IMR-90 (cell line): ENCODE measurements at regions not wholly inside any gene's neighbourhood (a gene's known extent, or its start where the extent isn't known, plus 50 kb on each side); places are given as distances from the start of the nearest gene placed in this dataset.

Experiments used
- ATAC-seq: fragments of 200-7000 bp; cut with Tn5 transposase; 2 replicates; pipeline ENCODE4 v1.9.1; 2020; ENCODE audit warnings: low read depth, mild to moderate bottlenecking, moderate library complexity
- BruUV-seq: library from RNA; stranded (reverse); fragments of 400-500 nt; replicated peaks from 2 replicates; lab custom pipeline; 2021; lab: Mats Ljungman, UMichigan
- CTCF ChIA-PET: fragments of 300-600 bp; formaldehyde crosslinking; extraction: SDS; loops from one replicate; lab custom pipeline; 2021; ENCODE audit warnings: antibody characterized with exemption; lab: Yijun Ruan, JAX
- POLR2A ChIA-PET: fragments of 300-600 bp; sonication (Branson Sonifier 250); formaldehyde crosslinking; loops from one replicate; lab custom pipeline; 2022; ENCODE audit warnings: antibody characterized with exemption; ENCODE audit not compliant: unreplicated experiment; lab: Charles Lee
- DNase-seq: peaks from one replicate; pipeline ENCODE4 v3.0.0; 2013
- H2AFZ ChIP-seq: replicated peaks from 2 replicates; pipeline ENCODE3; 2013; ENCODE audit warnings: low read length, mild to moderate bottlenecking; ENCODE audit not compliant: poor library complexity
- H2AK5ac ChIP-seq: 2 replicates; pipeline ENCODE4 v1.6.1; 2013; ENCODE audit warnings: low read depth, low read length, inconsistent platforms
- H2AK9ac ChIP-seq: replicated peaks from 2 replicates; pipeline ENCODE3; 2013; ENCODE audit warnings: mild to moderate bottlenecking, low read depth, low read length, moderate library complexity; ENCODE audit not compliant: poor library complexity
- H2BK120ac ChIP-seq: 2 replicates; pipeline ENCODE4 v1.6.1; 2013; ENCODE audit warnings: low read depth, low read length, inconsistent platforms
- H2BK15ac ChIP-seq: 3 replicates; pipeline ENCODE4 v1.6.1; 2013; ENCODE audit warnings: low read depth, low read length, inconsistent platforms
- H2BK20ac ChIP-seq: 2 replicates; pipeline ENCODE4 v1.6.1; 2013; ENCODE audit warnings: low read depth, mild to moderate bottlenecking, inconsistent platforms, low read length, moderate library complexity
- H2BK5ac ChIP-seq: 2 replicates; pipeline ENCODE4 v1.6.1; 2013; ENCODE audit warnings: mild to moderate bottlenecking, low read depth, low read length, inconsistent platforms; ENCODE audit not compliant: poor library complexity, severe bottlenecking
- H3K14ac ChIP-seq: replicated peaks from 2 replicates; pipeline ENCODE4 v1.6.1; 2013; ENCODE audit warnings: low read depth, low read length, inconsistent platforms
- H3K18ac ChIP-seq: 2 replicates; pipeline ENCODE4 v1.6.1; 2013; ENCODE audit warnings: low read depth, low read length, control low read depth
- H3K23ac ChIP-seq: 2 replicates; pipeline ENCODE4 v1.6.1; 2013; ENCODE audit warnings: low read depth, low read length, inconsistent platforms
- H3K27ac ChIP-seq: 2 replicates; pipeline ENCODE4 v1.5.1; 2013; ENCODE audit warnings: mild to moderate bottlenecking, control low read depth, low read length; ENCODE audit not compliant: insufficient read depth
- H3K27me3 ChIP-seq: 2 replicates; pipeline ENCODE4 v1.6.1; 2013; ENCODE audit warnings: low read length; ENCODE audit not compliant: control insufficient read depth, insufficient read depth
- H3K36me3 ChIP-seq: 2 replicates; pipeline ENCODE4 v1.6.1; 2013; ENCODE audit warnings: low read length, mixed read lengths; ENCODE audit not compliant: control insufficient read depth, insufficient read depth
- H3K4ac ChIP-seq: 2 replicates; pipeline ENCODE4 v1.6.1; 2013; ENCODE audit warnings: low read depth, low read length, inconsistent platforms
- H3K4me1 ChIP-seq: 2 replicates; pipeline ENCODE4 v1.6.1; 2013; ENCODE audit warnings: low read length, mixed read lengths; ENCODE audit not compliant: control insufficient read depth, insufficient read depth
- H3K4me2 ChIP-seq: 2 replicates; pipeline ENCODE4 v1.6.1; 2013; ENCODE audit warnings: low read depth, mild to moderate bottlenecking, control low read depth, low read length, moderate library complexity
- H3K4me3 ChIP-seq: 2 replicates; pipeline ENCODE4 v1.5.1; 2013; ENCODE audit warnings: low read depth, mild to moderate bottlenecking, control low read depth, low read length, moderate library complexity; ENCODE audit not compliant: insufficient read depth
- H3K56ac ChIP-seq: 2 replicates; pipeline ENCODE4 v1.6.1; 2013; ENCODE audit warnings: low read length, inconsistent platforms; ENCODE audit not compliant: insufficient read depth; ENCODE audit errors: extremely low read depth
- H3K79me1 ChIP-seq, 2 experiments: 2 replicates each; pipeline ENCODE4 v1.6.1; 2013; ENCODE audit warnings: low read length in 2 of 2, inconsistent platforms in 1 of 2, low read depth in 1 of 2
- H3K9ac ChIP-seq: 2 replicates; pipeline ENCODE4 v1.6.1; 2013; ENCODE audit warnings: low read depth, low read length, control low read depth
- H3K9me1 ChIP-seq: 2 replicates; pipeline ENCODE4 v1.6.1; 2013; ENCODE audit warnings: low read length, inconsistent platforms; ENCODE audit not compliant: insufficient read depth
- H3K9me3 ChIP-seq: 2 replicates; pipeline ENCODE4 v1.6.1; 2013; ENCODE audit warnings: low read length; ENCODE audit not compliant: control insufficient read depth, insufficient read depth
- H4K20me1 ChIP-seq: 2 replicates; pipeline ENCODE4 v1.6.1; 2013; ENCODE audit warnings: low read length, inconsistent platforms; ENCODE audit not compliant: insufficient read depth
- H4K5ac ChIP-seq: 2 replicates; pipeline ENCODE4 v1.6.1; 2013; ENCODE audit warnings: mild to moderate bottlenecking, low read depth, low read length, control low read depth
- H4K8ac ChIP-seq, 2 experiments: 2 replicates each; pipeline ENCODE4 v1.6.1; 2013; ENCODE audit warnings: low read depth in 2 of 2, low read length in 2 of 2, control low read depth in 1 of 2, inconsistent platforms in 1 of 2
- H4K91ac ChIP-seq: 2 replicates; pipeline ENCODE4 v1.6.1; 2013; ENCODE audit warnings: low read depth, low read length, inconsistent platforms; ENCODE audit not compliant: insufficient read depth
- CHD1 ChIP-seq: IDR thresholded peaks from 2 replicates; pipeline ENCODE4 v1.6.1; 2012; ENCODE audit warnings: low read depth, low read length, improper control_type of control experiment
- FOS ChIP-seq: fragments of 150-350 bp; IDR thresholded peaks from 2 replicates; pipeline ENCODE4 v1.6.1; 2016; ENCODE audit warnings: low read depth, low read length
- MAFK ChIP-seq: IDR thresholded peaks from 2 replicates; pipeline ENCODE4 v1.6.1; 2012; ENCODE audit warnings: low read depth, low read length, improper control_type of control experiment
- MAZ ChIP-seq: IDR thresholded peaks from 2 replicates; pipeline ENCODE4 v1.6.1; 2012; ENCODE audit warnings: low read depth, mild to moderate bottlenecking, low read length, improper control_type of control experiment, moderate library complexity, borderline replicate concordance
- NFE2L2 ChIP-seq: fragments of 150-350 bp; IDR thresholded peaks from 2 replicates; pipeline ENCODE4 v1.6.1; 2016; ENCODE audit warnings: low read depth, mild to moderate bottlenecking, low read length
- POLR2A ChIP-seq: IDR thresholded peaks from 2 replicates; pipeline ENCODE4 v1.6.1; 2012; ENCODE audit warnings: mild to moderate bottlenecking, low read depth, low read length
- RAD21 ChIP-seq: IDR thresholded peaks from 2 replicates; pipeline ENCODE4 v1.6.1; 2012; ENCODE audit warnings: low read length, improper control_type of control experiment
- RCOR1 ChIP-seq: IDR thresholded peaks from 2 replicates; pipeline ENCODE4 v1.6.1; 2012; ENCODE audit warnings: mild to moderate bottlenecking, low read length, improper control_type of control experiment; ENCODE audit not compliant: insufficient replicate concordance
- RFX5 ChIP-seq: IDR thresholded peaks from 2 replicates; pipeline ENCODE4 v1.8.0; 2012; ENCODE audit warnings: low read depth, mild to moderate bottlenecking, low read length, moderate library complexity
- WGBS, 2 experiments: methylation state at CpG; one replicate each; pipeline versions ENCODE4 v1.1.5 to v1.1.7; 2013; ENCODE audit warnings: missing lambda C conversion rate in 2 of 2; ENCODE audit not compliant: insufficient read length in 1 of 2; ENCODE audit errors: extremely low coverage in 2 of 2; 5-methylcytosine and 5-hydroxymethylcytosine counted together
- dilution Hi-C: fragments of 300-500 bp; cut with HindIII; formaldehyde crosslinking; loops from one replicate; pipeline ENCODE4 v1.14.3; 2018; ENCODE audit warnings: low sequenced_read_pairs; ENCODE audit not compliant: unreplicated experiment
- in situ Hi-C: fragments of 300-500 bp; cut with MboI; formaldehyde crosslinking; loops from 3 replicates; pipeline ENCODE4 v1.14.3; 2019; ENCODE audit warnings: low sequenced_read_pairs, inconsistent platforms, mixed read lengths
- intact Hi-C: fragments of 100-400 bp; cut with micrococcal nuclease; formaldehyde crosslinking; loops from 2 replicates; pipeline ENCODE4 v1.10.0; 2022
- TF ChIP-seq, protein P1 (sequence below): fragments of 150-350 bp; IDR thresholded peaks from 2 replicates; pipeline ENCODE4 v1.6.1; 2016; ENCODE audit warnings: low read depth, mild to moderate bottlenecking, low read length, moderate library complexity, borderline replicate concordance
- TF ChIP-seq, protein P2 (sequence below): conservative IDR thresholded peaks from 2 replicates; pipeline ENCODE4 v1.5.1; 2012; ENCODE audit warnings: mild to moderate bottlenecking, low read depth, low read length, improper control_type of control experiment
- TF ChIP-seq, protein P3 (sequence below): fragments of 150-350 bp; IDR thresholded peaks from 2 replicates; pipeline ENCODE4 v1.6.1; 2017; ENCODE audit warnings: mild to moderate bottlenecking, antibody characterized with exemption, low read length, low read depth

DNA sequence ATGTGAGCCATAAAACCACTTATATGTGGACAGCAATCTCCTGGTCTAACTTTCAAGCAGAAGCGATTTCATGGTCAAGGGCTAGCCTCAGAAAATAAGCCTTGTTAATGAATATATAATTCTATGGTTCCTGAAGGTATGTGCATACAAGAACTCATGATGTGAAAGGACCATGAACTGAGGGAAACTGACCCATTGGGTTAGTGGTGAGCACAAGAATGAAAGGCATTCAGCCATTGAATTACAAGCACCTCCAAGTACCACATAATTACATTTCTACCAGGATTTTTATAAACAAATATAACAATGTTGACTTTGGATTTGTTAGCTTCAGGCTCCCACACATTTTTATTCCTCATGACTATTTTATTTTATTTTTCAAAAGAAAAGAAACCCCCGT, 459.0 kb downstream of the TLE4 start:
- ATAC-seq: no peak; the same call in 1 of the 2 replicates
- Histone ChIP-seq H3K4ac (no peak overlapping the region), H4K91ac (no peak overlapping the region), H3K4me3 (no peak overlapping the region), H3K79me1 (no peaks in the 10 kb centered on the region), H2AFZ (no peak overlapping the region), H3K27me3 (peaks cover 5% of the 10 kb centered on the region), H3K4me2 (no peak overlapping the region), H3K9ac (no peak overlapping the region), H3K4me1 (no peaks in the 10 kb centered on the region), H2BK120ac (no peak overlapping the region), H4K8ac (no peak overlapping the region), H3K14ac (no peak overlapping the region), H3K27ac (no peak overlapping the region), H2BK5ac (no peak overlapping the region), H2AK9ac (no peak overlapping the region), H3K9me1 (no peaks in the 10 kb centered on the region), H3K36me3 (no peaks in the 10 kb centered on the region), H2AK5ac (no peak overlapping the region), H3K18ac (no peak overlapping the region), H3K56ac (no peak overlapping the region), H2BK20ac (no peak overlapping the region), H3K23ac (no peak overlapping the region), H4K5ac (no peak overlapping the region), H2BK15ac (no peak overlapping the region), H4K20me1 (no peaks in the 10 kb centered on the region), H3K9me3 (no peaks in the 10 kb centered on the region)
- ChIA-PET CTCF (no interaction called here), POLR2A (no interaction called here)
- in situ Hi-C loops (no loop called here), intact Hi-C loops (no loop called here), dilution Hi-C loops (no loop called here)
- no TSS peak for BruUV-seq
- WGBS, 2 experiments: no CpG with 5 or more reads among the region's 2 CpGs
- TF ChIP-seq MAZ (no peak), RFX5 (no peak), RAD21 (no peak), NFE2L2 (no peak), MAFK (no peak), CHD1 (no peak), POLR2A (no peak), RCOR1 (no peak), FOS (no peak)
- TF ChIP-seq, protein P1, sequence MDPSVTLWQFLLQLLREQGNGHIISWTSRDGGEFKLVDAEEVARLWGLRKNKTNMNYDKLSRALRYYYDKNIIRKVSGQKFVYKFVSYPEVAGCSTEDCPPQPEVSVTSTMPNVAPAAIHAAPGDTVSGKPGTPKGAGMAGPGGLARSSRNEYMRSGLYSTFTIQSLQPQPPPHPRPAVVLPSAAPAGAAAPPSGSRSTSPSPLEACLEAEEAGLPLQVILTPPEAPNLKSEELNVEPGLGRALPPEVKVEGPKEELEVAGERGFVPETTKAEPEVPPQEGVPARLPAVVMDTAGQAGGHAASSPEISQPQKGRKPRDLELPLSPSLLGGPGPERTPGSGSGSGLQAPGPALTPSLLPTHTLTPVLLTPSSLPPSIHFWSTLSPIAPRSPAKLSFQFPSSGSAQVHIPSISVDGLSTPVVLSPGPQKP: no peak
- TF ChIP-seq, protein P2, sequence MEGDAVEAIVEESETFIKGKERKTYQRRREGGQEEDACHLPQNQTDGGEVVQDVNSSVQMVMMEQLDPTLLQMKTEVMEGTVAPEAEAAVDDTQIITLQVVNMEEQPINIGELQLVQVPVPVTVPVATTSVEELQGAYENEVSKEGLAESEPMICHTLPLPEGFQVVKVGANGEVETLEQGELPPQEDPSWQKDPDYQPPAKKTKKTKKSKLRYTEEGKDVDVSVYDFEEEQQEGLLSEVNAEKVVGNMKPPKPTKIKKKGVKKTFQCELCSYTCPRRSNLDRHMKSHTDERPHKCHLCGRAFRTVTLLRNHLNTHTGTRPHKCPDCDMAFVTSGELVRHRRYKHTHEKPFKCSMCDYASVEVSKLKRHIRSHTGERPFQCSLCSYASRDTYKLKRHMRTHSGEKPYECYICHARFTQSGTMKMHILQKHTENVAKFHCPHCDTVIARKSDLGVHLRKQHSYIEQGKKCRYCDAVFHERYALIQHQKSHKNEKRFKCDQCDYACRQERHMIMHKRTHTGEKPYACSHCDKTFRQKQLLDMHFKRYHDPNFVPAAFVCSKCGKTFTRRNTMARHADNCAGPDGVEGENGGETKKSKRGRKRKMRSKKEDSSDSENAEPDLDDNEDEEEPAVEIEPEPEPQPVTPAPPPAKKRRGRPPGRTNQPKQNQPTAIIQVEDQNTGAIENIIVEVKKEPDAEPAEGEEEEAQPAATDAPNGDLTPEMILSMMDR: no peak
- TF ChIP-seq, protein P3, sequence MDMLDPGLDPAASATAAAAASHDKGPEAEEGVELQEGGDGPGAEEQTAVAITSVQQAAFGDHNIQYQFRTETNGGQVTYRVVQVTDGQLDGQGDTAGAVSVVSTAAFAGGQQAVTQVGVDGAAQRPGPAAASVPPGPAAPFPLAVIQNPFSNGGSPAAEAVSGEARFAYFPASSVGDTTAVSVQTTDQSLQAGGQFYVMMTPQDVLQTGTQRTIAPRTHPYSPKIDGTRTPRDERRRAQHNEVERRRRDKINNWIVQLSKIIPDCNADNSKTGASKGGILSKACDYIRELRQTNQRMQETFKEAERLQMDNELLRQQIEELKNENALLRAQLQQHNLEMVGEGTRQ: no peak
- no peak for DNase-seq
